GM18520 (cell line): ENCODE measurements at regions not wholly inside any gene's neighbourhood (a gene's known extent, or its start where the extent isn't known, plus 50 kb on each side); places are given as distances from the start of the nearest gene placed in this dataset.

Experiments
- ATAC-seq: cut with Tn5 transposase; IDR thresholded peaks from one replicate; pipeline ENCODE4 v1.9.1; 2021; ENCODE audit not compliant: unreplicated experiment

DNA sequence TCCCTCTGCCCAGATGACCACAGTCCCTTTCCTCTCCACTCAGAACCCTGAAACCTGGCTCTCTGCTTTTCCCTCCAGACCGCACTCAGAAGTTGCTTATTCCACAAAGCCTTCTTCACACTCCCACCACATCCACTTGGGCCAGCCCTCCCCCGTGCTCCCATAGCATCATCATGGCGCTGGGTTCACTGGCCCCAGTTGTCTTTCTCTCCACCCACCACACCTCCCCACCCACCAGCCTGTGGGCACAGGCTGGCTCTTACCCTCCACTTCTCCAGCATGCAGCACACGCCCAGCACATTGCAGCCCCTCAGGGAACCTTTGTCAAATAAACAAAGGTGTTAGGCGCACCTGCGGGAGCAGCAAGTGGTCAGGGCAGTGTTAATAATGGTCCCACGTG is 130.0 kb downstream of the KATNIP start:
- ATAC-seq, result no peak

DNA sequence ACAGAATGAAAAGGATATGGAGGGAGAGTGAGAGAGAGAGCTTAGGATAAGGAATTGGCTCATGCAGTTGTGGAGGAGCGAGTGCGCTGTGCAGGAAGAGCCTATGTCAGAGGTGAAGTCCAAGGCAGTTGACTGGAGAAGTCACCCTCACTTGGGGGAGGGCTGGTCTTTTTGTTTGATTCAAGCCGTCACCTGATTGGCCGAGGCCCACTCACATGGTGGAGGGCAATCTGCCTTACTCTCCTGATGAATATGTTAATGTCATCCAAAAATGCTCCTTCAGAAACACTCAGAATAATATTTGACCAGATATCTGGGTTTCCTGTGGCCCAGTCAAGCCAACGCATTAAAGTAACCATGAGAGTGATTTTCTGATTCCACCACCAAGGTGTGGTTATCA is 131.7 kb downstream of the KATNIP start:
- ATAC-seq, result no peak

DNA sequence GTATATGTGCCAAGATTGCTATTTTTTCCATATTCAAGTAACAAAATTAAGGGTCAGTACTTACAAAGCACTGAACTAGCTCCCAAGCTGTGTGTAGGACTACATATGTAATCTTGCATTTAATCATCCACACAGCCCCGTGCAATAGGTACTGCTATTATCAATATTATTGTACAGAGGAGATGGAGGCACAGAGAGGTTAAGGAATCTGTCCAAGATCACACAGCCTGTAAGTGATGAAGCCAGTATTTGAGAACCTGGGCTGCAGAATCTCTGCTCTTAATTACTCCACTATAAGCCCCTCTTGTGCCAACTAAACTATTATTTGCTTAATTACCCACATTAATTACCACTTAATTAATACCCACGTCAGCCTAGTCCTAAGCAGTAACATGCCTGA is 134.1 kb downstream of the KATNIP start:
- ATAC-seq, result no peak

GRCh38 chr16:27685807-27686206 is 135.9 kb downstream of the KATNIP start:
- no peak for ATAC-seq

GRCh38 chr16:27686926-27687325 is 137.0 kb downstream of the KATNIP start:
- ATAC-seq, result no peak

DNA sequence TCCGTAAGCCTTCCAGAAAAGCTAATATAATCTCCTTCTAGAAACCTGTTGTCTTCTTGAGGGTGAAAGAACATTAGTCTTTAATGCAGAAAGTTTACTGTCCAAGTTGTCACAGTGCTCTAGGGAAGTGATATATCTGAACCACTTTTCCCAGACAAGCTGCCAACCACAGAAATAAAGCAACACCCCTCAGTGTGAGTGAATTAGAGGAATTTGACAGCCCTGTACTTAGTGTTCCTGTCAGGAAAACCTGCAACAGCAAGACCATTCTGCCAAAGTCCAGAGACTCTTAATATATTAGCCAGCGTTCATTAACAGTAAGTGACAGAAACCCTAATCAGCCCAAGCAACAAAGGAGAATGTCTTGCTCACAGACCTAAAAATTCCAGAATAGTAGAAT is 137.7 kb downstream of the KATNIP start:
- no peak for ATAC-seq

DNA sequence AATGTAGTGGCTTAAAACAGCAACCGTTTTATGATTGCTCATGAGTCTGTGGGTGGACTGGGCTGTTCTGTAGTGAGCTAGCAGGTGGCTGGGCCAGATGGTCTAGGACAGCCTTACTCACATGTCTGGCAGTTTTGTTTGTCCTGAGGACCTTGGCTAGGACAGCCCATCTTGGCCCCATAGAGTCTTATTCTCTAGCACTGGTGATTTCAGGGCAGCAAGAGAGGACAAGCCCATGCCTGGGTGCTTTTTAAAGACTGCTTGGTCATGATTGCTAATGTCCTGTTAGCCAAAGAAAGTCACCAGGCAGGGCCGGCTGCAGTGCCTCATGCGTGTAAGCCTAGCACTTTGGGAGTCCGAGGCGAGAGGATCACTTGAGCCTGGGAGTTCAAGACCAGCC is 139.8 kb downstream of the KATNIP start:
- no peak for ATAC-seq

- no peak for ATAC-seq
Observed at GRCh38 chr16:27690608-27691007, 140.7 kb downstream of the KATNIP start.

DNA sequence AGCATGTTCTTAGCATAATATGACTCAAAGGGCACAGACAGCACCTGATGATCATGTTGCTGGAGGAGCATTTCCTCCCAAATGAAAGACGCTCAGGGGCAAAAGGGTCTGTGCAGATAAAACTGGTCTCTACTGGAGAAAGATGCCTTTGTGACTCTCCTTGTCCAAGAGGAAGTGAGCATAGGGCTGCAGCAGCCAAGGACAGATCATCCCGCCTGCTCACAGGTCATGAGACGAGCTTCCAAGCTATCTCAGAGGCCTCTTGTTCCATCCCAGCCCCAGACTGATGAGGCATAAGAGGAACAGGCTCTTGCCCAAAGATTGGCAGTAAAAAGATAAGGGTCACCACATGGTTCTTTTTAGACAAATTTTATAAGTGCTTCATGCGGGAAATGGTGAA is 141.8 kb downstream of the KATNIP start:
- ATAC-seq, result no peak

- ATAC-seq, result no peak
Observed at GRCh38 chr16:27692576-27692975, 142.6 kb downstream of the KATNIP start.

GRCh38 chr16:27695161-27695560 is 145.2 kb downstream of the KATNIP start:
- ATAC-seq, result no peak

DNA sequence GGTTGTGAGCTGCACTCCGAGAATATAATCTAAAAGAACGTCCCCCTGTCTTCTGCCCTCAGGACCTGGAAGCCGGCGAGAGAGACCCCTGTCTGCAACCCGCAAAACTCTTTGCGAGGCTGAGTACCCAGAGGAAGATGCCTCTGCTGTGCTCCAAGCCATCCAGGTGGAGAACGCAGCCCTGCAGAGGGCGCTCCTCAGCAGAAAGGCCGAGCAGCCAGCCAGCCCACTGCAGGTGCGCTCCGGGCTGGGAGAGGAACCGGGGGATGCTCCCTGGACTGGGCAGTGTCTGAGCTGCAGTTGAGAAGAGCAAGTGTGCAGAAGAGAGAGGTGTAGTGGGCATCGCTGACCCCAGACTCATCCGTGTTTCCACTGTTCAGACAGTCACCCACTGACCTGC is 148.3 kb downstream of the KATNIP start:
- ATAC-seq, result no peak

DNA sequence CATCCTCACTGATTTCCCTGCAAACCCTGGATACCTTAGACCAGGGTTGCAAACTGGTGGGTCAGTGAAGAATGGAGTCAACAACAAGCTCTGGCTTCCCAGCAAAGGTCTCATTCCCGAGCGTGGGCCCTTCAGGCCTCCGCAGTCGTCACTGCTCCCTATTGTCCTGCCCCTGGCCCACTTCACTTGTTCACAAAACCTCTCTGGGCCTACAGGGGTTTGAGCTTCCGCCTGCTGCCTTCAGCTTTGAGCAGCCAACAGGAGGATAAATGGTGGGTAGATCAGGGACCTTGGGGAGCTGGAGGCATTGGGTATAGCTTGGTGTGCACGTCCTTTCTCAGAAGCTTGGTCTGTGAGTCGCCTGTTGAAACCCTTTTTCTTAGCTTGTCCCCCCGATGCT is 148.8 kb downstream of the KATNIP start:
- no peak for ATAC-seq

DNA sequence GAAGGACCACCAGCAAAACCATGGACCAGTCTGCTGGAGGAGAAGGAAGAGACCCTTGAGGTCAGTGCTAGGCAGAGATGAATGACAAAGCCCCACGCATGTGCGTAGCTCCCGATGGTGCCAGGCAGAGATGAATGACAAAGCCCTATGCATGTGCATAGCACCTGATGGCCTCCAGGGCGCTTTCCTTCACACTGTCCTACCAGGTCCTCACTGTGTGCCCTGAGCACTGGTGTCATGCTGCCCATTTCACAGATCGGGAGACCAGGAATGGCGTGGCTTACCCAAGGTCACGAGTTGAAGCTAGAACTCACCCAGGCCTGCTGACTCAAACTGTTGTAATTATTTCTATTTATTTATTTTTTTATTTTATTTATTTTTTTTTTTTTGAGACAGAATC is 149.6 kb downstream of the KATNIP start:
- no peak for ATAC-seq

DNA sequence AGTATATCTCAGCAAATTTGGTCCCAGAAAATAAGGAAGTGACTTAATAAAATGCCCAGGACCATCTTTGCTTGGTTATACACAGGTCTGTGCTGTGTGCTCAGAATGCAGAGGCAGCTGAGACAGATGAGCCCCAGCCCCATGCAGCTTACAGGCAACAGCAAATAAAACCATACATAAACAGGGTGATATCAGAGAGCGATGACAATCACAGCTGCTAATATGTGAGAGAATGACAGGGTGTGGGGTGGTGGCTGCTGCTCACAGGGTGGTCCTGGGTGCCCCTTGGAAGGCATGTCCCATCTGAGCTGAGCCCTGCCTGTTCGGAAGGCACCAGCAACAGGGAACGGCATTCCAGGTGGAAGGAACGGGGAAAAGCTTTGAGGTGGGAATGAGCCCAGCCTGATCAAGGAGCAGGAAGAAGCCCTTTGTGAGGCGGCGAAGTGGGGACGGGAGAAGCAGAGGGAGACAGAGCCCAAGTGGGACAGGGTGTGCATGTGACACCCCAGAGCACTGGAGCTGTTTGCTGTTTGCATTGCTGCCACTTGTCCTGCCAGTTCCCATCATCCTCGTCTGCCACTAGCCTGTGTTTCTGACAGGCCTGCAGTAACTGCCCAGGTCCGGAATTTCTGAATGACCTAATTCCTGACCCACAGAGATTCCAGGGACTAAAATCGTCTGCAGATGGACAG is 150.5 kb downstream of the KATNIP start:
- no peak for ATAC-seq

- ATAC-seq, result no peak
Observed at GRCh38 chr16:27701381-27701780, 151.4 kb downstream of the KATNIP start.

DNA sequence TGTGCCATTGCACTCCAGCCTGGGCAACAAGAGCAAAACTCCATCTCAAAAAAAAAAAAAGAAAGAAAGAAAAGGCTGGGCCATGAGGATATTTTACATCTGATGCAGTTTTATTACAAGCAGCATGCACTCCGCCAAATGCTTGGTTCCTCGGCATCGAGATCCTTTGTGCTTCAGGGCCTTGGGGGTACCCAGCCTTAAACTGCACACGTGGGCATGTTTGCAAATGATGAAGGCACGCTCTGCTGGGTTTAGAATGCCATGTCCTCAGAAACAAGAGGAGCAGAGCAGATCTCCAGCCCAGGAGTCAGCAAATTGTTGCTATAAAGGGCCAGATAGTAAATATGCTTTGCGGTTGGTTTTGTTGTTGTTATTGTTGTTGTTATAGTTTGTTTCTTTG is 153.2 kb downstream of the KATNIP start:
- no peak for ATAC-seq

- no peak for ATAC-seq
Observed at GRCh38 chr16:27703545-27703944, 153.6 kb downstream of the KATNIP start.

DNA sequence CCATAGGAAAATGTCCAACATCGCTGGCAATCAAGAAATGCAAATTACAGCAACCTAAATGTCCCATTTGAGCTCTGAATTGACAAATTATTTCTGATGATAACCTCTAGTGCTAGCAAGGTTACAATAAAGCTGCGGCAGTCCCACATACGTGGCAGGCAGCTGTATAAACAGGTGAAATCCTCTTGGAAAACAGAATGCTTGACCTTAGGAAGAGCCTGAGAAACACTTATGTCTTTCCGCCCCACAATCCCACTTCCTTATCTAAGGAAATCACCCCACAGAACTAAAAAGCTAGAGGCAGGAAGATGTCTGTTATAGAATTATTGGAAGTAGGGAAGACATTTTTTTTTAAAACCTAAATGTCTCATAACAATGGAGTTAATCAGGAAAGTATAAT is 154.3 kb downstream of the KATNIP start:
- no peak for ATAC-seq

- ATAC-seq, result no peak
Observed at GRCh38 chr16:27706156-27706865, 156.4 kb downstream of the KATNIP start.

- no peak for ATAC-seq
Observed at GRCh38 chr16:27706866-27707685, 157.1 kb downstream of the KATNIP start.

- no peak for ATAC-seq
Observed at GRCh38 chr16:27708651-27709050, 158.7 kb downstream of the KATNIP start.
